HG02623 (cell line): ENCODE measurements at regions not wholly inside any gene's neighbourhood (a gene's known extent, or its start where the extent isn't known, plus 50 kb on each side); places are given as distances from the start of the nearest gene placed in this dataset.
"Not testable (repeated sequence)": the region's sequence is repeated elsewhere in the genome, so short reads cannot be mapped to it uniquely, and the experiment has no call there.

Experiments
- ATAC-seq: cut with Tn5 transposase; IDR thresholded peaks from one replicate; pipeline ENCODE4 v1.9.1; 2021; ENCODE audit warnings: moderate library complexity; ENCODE audit not compliant: unreplicated experiment

GRCh38 chr4:13922873-13923645, 295.5 kb upstream of the BOD1L1 start:
- no peak for ATAC-seq

GRCh38 chr4:13924900-13925299, 297.4 kb upstream of the BOD1L1 start:
- not testable (repeated sequence) for ATAC-seq

GRCh38 chr4:13928214-13928613, 300.7 kb upstream of the BOD1L1 start:
- no peak for ATAC-seq

- no peak for ATAC-seq
Measured at GRCh38 chr4:13930155-13930554, 302.6 kb upstream of the BOD1L1 start.

GRCh38 chr4:13933191-13933590, 305.7 kb upstream of the BOD1L1 start:
- no peak for ATAC-seq

- ATAC-seq, result no peak
Measured at GRCh38 chr4:13938299-13938698, 310.8 kb upstream of the BOD1L1 start.

- ATAC-seq, result no peak
Measured at GRCh38 chr4:13940921-13941320, 313.4 kb upstream of the BOD1L1 start.

GRCh38 chr4:13942977-13943376, 315.5 kb upstream of the BOD1L1 start:
- no peak for ATAC-seq

GRCh38 chr4:13944095-13944511, 316.6 kb upstream of the BOD1L1 start:
- no peak for ATAC-seq

GRCh38 chr4:13947921-13948320, 320.4 kb upstream of the BOD1L1 start:
- ATAC-seq, result no peak

- no peak for ATAC-seq
Measured at GRCh38 chr4:13950491-13950890, 323.0 kb upstream of the BOD1L1 start.

- no peak for ATAC-seq
Measured at GRCh38 chr4:13953083-13953482, 325.6 kb upstream of the BOD1L1 start.

GRCh38 chr4:13955551-13955950, 328.0 kb upstream of the BOD1L1 start:
- ATAC-seq, result no peak

GRCh38 chr4:13956947-13957346, 329.4 kb upstream of the BOD1L1 start:
- no peak for ATAC-seq

GRCh38 chr4:13957871-13958270, 330.3 kb upstream of the BOD1L1 start:
- ATAC-seq, result no peak

- ATAC-seq, result no peak
Measured at GRCh38 chr4:13963601-13964000, 336.1 kb upstream of the BOD1L1 start.

GRCh38 chr4:13966231-13967195, 339.0 kb upstream of the BOD1L1 start:
- ATAC-seq, result no peak

GRCh38 chr4:13968723-13969122, 341.2 kb upstream of the BOD1L1 start:
- no peak for ATAC-seq

GRCh38 chr4:13970349-13970748, 342.8 kb upstream of the BOD1L1 start:
- ATAC-seq, result no peak

GRCh38 chr4:13977746-13978145, 350.2 kb upstream of the BOD1L1 start:
- ATAC-seq, result no peak

- no peak for ATAC-seq
Measured at GRCh38 chr4:13980317-13981310, 353.1 kb upstream of the BOD1L1 start.
